ENCODE measurements at regions not wholly inside any gene's neighbourhood (a gene's known extent, or its start where the extent isn't known, plus 50 kb on each side); places are given as distances from the start of the nearest gene placed in this dataset.

DNA sequence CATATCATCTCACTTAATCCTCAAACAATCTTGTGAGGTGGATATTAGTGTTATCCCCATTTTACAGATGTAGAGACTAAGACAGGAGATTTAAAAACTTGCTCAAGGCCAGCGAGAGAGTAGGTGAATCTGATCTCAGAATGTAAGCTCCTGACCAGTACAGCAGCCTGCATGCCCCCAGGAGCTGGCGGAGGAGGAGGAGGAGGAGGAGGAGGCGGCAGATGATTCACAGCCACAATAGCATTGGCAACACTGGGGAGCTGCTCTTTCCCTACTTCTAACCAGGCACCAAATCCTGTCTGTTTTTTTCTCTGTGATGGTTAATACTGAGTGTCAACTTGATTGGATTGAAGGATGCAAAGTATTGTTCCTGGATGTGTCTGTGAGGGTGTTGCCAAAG lies 243.2 kb downstream of the ATG4C start:
- DNase-seq (ENCODE audit: extremely low spot score, insufficient read length, low read depth): no peak
- no peak for FAIRE-seq

- DNase-seq (ENCODE audit: extremely low spot score, insufficient read length, low read depth) (no peak), FAIRE-seq (no peak)
Observed at GRCh38 chr1:63032171-63032570, 248.2 kb downstream of the ATG4C start.

DNA sequence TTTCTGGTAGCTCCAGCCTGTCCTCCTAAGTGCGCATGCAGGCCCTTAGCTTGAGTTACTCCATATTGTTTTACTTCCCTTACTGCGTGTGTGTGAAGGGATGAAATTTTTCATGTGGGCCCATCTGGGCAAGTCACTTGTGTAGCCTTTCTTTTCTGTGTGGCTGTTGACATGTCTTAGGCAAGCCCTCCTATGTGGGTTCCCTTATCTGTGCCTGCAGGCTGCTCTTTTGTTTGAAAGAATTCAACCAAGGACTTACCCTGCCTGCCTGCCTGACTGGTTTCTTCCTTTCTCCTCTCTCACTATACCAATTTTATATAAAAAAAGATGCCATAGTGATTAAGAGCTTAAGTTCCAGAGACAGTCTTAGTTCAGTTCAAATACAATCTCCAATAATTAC lies 249.3 kb downstream of the ATG4C start:
- no peak for DNase-seq (ENCODE audit: extremely low spot score, insufficient read length, low read depth)
- FAIRE-seq: no peak

- no peak for FAIRE-seq
- no peak for DNase-seq (ENCODE audit: extremely low spot score, insufficient read length, low read depth)
Observed at GRCh38 chr1:63034256-63034655, 250.3 kb downstream of the ATG4C start.

DNA sequence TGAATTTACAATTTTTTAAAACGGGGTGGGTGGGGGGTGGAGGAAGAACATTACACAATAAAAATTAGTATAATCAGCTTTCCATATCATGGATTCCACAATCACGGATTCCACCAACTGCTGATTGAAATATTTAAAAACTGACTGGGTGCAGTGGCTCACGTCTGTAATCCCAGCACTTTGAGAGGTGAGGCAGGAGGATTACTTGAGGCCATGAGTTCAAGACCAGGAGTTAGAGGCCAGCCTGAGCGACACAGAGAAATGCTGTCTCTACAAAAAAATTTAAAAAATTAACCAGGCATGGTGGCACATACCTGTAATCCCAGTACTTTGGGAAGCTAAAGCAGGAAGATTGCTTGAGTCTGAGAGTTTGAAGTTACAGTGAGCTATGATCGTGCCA lies 254.7 kb downstream of the ATG4C start:
- no peak for FAIRE-seq
- no peak for DNase-seq (ENCODE audit: extremely low spot score, insufficient read length, low read depth)

- DNase-seq (ENCODE audit: extremely low spot score, insufficient read length, low read depth): no peak
- FAIRE-seq: no peak
Observed at GRCh38 chr1:63041660-63042059, 257.7 kb downstream of the ATG4C start.

- no peak for DNase-seq (ENCODE audit: extremely low spot score, insufficient read length, low read depth)
Observed at GRCh38 chr1:63042278-63042677, 258.3 kb downstream of the ATG4C start.

DNA sequence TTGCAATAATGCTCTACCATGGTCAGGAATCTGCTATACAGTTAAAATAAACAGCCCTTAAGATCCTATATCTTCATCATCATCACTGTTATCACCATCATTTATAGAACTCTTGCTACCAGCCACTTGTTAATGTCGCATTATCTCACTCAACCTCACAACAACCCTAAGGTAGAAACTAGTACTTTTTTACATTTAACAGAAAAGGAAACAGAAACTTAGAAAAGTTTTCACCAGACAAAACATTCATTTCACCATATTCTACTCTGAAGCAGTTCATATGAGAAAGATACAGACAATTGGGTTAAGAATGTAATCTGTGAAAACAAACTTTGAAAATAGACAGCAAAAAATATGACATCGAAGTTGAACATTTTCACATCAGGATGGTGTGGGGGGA lies 262.6 kb downstream of the ATG4C start:
- DNase-seq (ENCODE audit: extremely low spot score, insufficient read length, low read depth): no peak
- FAIRE-seq: peak; percentile 41

More at GRCh38 chr1:63042278-63042677, 258.3 kb downstream of the ATG4C start:
- FAIRE-seq: no peak

DNA sequence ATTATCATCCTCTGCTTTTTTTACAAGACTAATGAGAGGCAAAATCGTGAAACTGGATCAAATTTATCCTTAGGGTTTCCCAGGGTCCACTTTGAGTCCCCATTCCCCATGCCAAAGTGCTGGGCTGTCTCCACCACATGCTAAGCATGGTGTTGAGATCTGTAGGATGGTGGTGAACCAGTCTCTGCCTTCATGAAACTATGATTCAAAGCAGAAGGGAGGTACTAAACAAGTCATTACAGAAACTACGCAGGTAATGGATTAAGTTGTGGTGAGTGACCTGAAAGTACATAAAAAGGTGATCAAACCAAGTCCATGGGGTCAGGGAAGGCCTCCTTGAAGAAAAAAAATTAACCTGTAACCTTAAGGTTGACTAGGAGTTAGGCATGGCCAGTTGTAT lies 265.2 kb downstream of the ATG4C start:
- FAIRE-seq (no peak), DNase-seq (ENCODE audit: extremely low spot score, insufficient read length, low read depth) (no peak)

DNA sequence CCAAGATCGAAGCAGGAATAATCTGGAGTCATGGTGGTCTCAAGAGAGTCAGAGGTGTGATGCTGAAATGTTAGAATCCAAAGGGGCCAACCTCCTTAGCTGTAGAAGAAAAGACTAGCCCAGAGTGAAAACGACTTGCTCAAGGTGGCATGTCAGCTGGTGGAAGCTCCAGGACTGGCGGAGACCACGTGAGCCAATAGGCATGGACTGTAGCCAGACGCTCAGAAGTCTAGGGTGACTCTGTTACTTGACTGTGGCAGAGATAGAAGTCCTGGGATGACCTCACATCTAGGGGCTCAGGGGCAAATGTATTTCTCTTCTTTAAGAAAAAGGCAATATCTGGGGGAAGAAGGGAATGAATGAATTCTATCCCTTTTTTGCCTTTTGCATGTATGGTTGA lies 267.4 kb downstream of the ATG4C start:
- FAIRE-seq (no peak), DNase-seq (ENCODE audit: extremely low spot score, insufficient read length, low read depth) (no peak)

DNA sequence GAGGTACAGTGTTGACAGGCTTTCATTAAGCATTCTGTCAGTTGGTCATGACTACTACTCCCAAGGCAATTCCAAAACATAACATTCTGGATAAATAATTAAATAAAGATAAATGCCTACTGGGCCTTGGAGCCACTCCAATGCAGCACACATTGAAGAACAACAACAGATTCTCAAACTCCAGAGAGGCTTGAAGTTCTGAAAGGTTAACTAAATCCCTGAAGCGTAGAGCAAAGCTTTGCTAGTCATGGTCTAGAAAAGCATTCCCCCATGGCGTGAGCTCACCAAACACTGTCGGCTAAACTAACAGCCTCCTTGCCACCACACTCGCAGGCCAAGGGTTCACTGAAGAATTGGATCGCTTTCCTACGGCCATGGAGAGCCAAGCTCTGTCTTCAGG lies 268.0 kb downstream of the ATG4C start:
- no peak for FAIRE-seq

GRCh38 chr1:63054184-63054583 lies 268.2 kb upstream of the FOXD3 start:
- DNase-seq (ENCODE audit: extremely low spot score, insufficient read length, low read depth): no peak
- no peak for FAIRE-seq

More for the DNA sequence above, 268.0 kb downstream of the ATG4C start:
- DNase-seq (ENCODE audit: extremely low spot score, insufficient read length, low read depth): no peak

GRCh38 chr1:63063367-63063766 lies 259.0 kb upstream of the FOXD3 start:
- no peak for DNase-seq (ENCODE audit: extremely low spot score, insufficient read length, low read depth)
- FAIRE-seq: no peak

DNA sequence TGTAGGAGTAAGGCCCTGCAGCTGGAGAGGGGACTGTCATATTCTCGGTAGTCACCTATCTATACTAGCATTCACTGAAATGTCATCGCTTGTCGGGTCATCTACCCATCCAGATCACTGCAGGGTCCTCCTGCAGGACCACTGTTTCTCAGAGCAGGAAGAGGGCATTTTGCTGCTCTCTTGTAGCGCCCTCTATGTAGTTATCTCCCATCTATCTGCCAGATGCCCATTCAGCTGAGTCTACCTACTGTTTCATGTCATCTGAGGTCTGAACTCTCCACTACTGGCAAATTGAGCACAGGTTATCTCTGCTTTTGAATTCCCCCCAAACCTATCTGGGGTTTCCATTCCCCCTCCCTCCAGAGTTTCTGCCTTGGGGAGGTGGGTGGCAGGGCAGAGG lies 258.2 kb upstream of the FOXD3 start:
- FAIRE-seq: no peak

GRCh38 chr1:63068626-63069025 lies 253.7 kb upstream of the FOXD3 start:
- DNase-seq (ENCODE audit: extremely low spot score, insufficient read length, low read depth) (no peak), FAIRE-seq (no peak)

More for the DNA sequence above, 258.2 kb upstream of the FOXD3 start:
- no peak for DNase-seq (ENCODE audit: extremely low spot score, insufficient read length, low read depth)

DNA sequence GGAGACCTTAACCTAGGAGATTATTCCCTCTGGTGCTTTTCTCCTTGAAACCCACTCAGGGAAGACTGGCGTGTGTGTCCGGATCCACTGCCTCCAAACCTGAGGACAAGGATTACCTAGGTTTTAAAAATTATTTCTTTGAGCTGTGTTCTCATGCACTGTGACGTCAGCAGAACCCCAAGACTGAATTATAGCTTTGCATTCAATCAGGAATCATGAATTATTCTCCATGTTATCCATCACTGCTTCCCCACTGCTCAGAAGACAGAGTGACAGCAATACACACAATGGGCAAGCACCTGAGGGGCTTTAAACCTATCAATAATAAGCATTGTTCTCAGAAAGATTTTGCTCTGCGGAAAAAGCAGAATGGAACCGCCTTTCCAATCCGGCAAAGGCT lies 253.2 kb upstream of the FOXD3 start:
- DNase-seq (ENCODE audit: extremely low spot score, insufficient read length, low read depth): no peak
- no peak for FAIRE-seq

DNA sequence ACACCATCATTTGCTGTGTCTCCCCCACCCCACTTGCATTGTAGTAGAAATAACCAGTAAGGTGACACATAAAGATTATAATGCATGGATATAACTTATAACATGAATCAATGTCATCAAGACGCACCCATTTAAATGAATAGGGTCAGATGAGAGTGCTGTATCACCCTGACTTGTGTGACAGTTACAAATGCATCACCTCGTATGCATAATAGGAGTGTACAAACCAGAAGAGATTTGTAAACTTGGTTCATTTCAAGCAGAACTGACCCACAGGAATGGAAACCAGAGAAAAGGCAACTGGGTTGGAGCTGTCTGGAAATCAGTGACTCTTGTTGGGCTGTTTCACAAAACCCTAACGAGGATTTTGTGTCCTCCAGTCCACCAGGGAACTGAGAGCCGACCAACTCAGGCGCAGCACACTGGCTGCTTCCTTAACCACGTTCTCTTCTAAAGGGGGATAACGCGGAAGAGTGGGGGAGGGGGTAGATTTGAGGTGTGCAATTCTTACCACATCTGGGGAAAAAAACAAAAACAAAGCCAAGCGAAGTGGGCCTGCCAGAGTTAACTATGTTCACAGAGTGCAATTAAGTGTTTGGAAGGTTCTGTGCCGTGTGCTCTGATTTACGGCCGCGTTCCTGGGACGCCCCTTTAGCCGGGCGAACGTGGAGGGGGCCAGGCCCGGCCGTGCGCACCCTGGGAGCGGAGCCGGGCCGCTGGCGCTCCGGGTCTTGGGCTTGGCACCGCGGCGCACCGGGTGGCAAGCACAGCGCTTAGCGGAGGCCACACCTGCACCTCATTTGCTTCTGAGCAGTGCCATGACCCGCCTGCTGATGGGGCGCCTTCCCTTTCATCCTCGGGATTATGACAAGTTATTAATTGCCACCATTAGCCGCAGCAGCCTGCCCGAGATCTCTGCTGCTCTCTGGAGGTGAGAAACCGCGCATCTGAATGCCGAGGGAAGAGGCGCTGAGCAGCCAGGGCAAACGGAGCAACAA lies 248.8 kb upstream of the FOXD3 start:
- FAIRE-seq (no peak), DNase-seq (ENCODE audit: extremely low spot score, insufficient read length, low read depth) (no peak)

DNA sequence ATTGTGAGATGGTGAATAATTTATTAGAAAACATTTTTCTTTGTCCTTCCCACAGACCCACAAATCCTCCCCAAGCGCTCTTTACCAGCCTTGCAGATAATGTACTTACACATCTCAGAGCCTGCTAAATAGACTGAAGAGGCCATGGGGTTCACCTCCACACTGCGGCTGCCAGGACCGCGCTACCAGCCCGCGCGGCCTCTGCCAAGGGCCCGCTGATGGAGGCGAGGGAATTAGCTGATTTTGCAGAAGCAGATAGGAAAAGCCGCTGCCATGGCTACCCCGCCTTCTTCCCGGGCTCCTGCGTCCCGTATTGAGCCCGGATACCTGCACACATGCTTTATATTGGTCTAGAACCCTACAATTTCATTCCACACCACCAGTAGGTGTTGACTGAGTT lies 248.0 kb upstream of the FOXD3 start:
- DNase-seq (ENCODE audit: extremely low spot score, insufficient read length, low read depth) (no peak), FAIRE-seq (no peak)

- no peak for FAIRE-seq
Observed at GRCh38 chr1:63082766-63083165, 239.6 kb upstream of the FOXD3 start.

GRCh38 chr1:63087966-63088365 lies 234.4 kb upstream of the FOXD3 start:
- FAIRE-seq (no peak), DNase-seq (ENCODE audit: extremely low spot score, insufficient read length, low read depth) (no peak)

More at GRCh38 chr1:63082766-63083165, 239.6 kb upstream of the FOXD3 start:
- DNase-seq (ENCODE audit: extremely low spot score, insufficient read length, low read depth): no peak

- FAIRE-seq (no peak), DNase-seq (ENCODE audit: extremely low spot score, insufficient read length, low read depth) (no peak)
Observed at GRCh38 chr1:63099188-63099587, 223.2 kb upstream of the FOXD3 start.

DNA sequence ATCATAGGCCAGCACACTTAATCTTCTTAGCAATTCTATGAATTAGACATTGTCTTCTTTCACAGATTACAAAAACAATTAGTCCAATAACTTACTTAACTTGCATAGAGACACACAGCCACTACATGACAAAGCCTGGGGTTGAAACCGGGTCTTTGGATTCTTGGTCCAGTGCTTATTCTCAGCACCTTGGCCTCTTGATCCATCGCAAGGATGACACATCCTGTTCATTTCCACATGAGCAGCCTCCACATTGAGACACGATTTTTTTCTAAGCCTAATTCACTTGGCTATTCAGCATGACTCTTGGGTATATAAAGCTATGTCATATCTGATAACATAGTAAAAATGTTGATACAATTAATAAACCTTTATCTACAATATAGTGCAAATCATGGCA lies 221.0 kb upstream of the FOXD3 start:
- DNase-seq (ENCODE audit: extremely low spot score, insufficient read length, low read depth): no peak
- FAIRE-seq: no peak

Measured in GM18507 (cell line).